DOHH2 (cell line): ENCODE measurements at regions not wholly inside any gene's neighbourhood (a gene's known extent, or its start where the extent isn't known, plus 50 kb on each side); places are given as distances from the start of the nearest gene placed in this dataset.

Source experiments
- EZH2phosphoT487 ChIP-seq: fragments of 200-600 bp; sonication (generic); IDR thresholded peaks from 2 replicates; pipeline ENCODE4 v1.6.1; 2017; ENCODE audit warnings: borderline replicate concordance, mild to moderate bottlenecking, antibody characterized with exemption, low read length, moderate library complexity, mixed read lengths
- TF ChIP-seq, protein P1 (sequence below): fragments of 200-600 bp; sonication (generic); IDR thresholded peaks from one replicate; pipeline ENCODE4 v1.5.1; 2014; ENCODE audit warnings: antibody characterized with exemption, mild to moderate bottlenecking, low read depth, low read length; ENCODE audit not compliant: poor library complexity, severe bottlenecking

- TF ChIP-seq, protein P1, sequence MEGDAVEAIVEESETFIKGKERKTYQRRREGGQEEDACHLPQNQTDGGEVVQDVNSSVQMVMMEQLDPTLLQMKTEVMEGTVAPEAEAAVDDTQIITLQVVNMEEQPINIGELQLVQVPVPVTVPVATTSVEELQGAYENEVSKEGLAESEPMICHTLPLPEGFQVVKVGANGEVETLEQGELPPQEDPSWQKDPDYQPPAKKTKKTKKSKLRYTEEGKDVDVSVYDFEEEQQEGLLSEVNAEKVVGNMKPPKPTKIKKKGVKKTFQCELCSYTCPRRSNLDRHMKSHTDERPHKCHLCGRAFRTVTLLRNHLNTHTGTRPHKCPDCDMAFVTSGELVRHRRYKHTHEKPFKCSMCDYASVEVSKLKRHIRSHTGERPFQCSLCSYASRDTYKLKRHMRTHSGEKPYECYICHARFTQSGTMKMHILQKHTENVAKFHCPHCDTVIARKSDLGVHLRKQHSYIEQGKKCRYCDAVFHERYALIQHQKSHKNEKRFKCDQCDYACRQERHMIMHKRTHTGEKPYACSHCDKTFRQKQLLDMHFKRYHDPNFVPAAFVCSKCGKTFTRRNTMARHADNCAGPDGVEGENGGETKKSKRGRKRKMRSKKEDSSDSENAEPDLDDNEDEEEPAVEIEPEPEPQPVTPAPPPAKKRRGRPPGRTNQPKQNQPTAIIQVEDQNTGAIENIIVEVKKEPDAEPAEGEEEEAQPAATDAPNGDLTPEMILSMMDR = no peak
- TF ChIP-seq EZH2phosphoT487 = no peak
Observed at GRCh38 chr5:124192716-124193115, 553.7 kb downstream of the ZNF608 start.
